ENCODE measurements at regions not wholly inside any gene's neighbourhood (a gene's known extent, or its start where the extent isn't known, plus 50 kb on each side); places are given as distances from the start of the nearest gene placed in this dataset.

DNA sequence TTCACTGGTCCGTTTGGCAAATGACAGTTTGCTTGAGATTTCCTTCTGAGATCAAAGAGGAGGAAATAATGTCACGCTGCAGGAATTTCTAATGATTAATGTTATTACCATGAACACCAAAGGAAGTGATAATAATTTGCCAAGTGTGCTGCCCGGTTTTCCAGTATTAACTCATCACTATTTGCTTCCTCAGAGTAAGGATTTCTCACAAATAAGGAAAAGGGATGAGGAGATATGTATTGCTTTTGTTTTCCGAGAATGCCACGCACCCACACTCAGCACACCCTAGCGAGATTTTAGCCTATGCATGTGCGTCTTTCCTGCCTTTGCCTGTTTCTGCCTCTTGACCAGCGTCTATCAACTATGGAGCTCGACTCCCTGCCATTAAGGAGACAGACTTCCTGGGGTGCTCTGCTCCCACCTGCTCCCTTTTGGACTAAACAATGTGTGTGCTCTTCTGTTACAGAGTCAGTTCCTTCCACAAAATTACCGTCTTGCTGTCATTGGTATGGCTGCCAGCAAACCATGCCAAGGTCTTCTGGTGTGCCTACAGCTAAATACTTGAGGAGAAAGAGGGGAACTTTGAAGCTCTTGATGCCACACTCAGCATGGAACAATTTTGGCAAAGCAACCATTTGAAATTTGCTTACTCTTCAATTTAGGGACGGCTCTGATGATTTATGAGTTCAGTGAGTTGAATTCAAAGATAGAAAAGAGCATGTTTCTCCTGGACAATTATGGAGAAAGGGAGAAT lies 393.1 kb upstream of the ZFP42 start:
- TF ChIP-seq, protein P1, sequence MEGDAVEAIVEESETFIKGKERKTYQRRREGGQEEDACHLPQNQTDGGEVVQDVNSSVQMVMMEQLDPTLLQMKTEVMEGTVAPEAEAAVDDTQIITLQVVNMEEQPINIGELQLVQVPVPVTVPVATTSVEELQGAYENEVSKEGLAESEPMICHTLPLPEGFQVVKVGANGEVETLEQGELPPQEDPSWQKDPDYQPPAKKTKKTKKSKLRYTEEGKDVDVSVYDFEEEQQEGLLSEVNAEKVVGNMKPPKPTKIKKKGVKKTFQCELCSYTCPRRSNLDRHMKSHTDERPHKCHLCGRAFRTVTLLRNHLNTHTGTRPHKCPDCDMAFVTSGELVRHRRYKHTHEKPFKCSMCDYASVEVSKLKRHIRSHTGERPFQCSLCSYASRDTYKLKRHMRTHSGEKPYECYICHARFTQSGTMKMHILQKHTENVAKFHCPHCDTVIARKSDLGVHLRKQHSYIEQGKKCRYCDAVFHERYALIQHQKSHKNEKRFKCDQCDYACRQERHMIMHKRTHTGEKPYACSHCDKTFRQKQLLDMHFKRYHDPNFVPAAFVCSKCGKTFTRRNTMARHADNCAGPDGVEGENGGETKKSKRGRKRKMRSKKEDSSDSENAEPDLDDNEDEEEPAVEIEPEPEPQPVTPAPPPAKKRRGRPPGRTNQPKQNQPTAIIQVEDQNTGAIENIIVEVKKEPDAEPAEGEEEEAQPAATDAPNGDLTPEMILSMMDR (IDR thresholded peaks at IDR 0.05), result no peak
- no peak for TF ChIP-seq POLR2A (IDR thresholded peaks at IDR 0.05)
- no peak for TF ChIP-seq POLR2AphosphoS5 (IDR thresholded peaks at IDR 0.05)
- no peak for TF ChIP-seq EP300 (IDR thresholded peaks at IDR 0.05)

Data from gastroesophageal sphincter (tissue), 3 donors.